ENCODE measurements at regions not wholly inside any gene's neighbourhood (a gene's known extent, or its start where the extent isn't known, plus 50 kb on each side); places are given as distances from the start of the nearest gene placed in this dataset.

DNA sequence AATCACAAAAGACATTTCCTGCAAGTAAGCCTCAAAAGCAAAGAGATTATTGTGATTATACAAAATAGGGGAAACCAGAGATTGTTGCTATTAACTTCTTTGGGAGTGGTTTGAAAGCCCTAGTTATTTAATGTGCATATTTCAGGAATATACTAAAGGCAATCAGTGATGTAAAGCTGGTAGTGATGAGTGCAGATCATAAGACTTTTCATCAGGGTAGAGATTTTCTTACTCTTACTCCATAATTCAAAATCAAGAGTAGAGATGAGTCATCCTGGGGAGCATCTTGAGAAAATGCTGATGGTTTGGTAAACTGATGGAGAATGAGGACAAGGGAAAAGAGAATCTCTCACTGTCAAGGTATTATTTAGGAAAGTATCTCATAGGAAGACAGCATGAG lies 309.5 kb downstream of the FBXO15 start (continued):
- TF ChIP-seq ASH2L (IDR thresholded peaks at IDR 0.05; ENCODE audit: borderline replicate concordance, low read depth) (no peak), TCF12 (IDR thresholded peaks at IDR 0.05; ENCODE audit: low read depth, low read length) (no peak), SMAD5 (IDR thresholded peaks at IDR 0.05; ENCODE audit: low read depth) (no peak), CBX3 (IDR thresholded peaks at IDR 0.05; ENCODE audit: borderline replicate concordance, low read depth) (no peak), ZNF622 (IDR thresholded peaks at IDR 0.05) (no peak), YY1 (IDR thresholded peaks at IDR 0.05; ENCODE audit: low read depth, low read length) (no peak), NFYA (IDR thresholded peaks at IDR 0.05; ENCODE audit: borderline replicate concordance, low read depth, low read length) (no peak), RB1 (IDR thresholded peaks at IDR 0.05; ENCODE audit: borderline replicate concordance) (no peak)

GRCh38 chr18:73835656-73836364 lies 311.8 kb downstream of the FBXO15 start:
- Histone ChIP-seq H3K79me2 (ENCODE audit: control insufficient read depth, insufficient read depth, low read length) (no peaks in the 10 kb centered on the region), H3K4me1 (ENCODE audit: control insufficient read depth, insufficient read depth, low read length) (no peaks in the 10 kb centered on the region), H3K27ac (ENCODE audit: control insufficient read depth, insufficient read depth) (no peak overlapping the region), H3K9ac (ENCODE audit: control insufficient read depth, insufficient read depth, low read length) (no peak overlapping the region), H2AFZ (ENCODE audit: control insufficient read depth, low read depth, low read length) (no peak overlapping the region), H4K20me1 (ENCODE audit: control insufficient read depth, insufficient read depth) (no peaks in the 10 kb centered on the region), H3K36me3 (ENCODE audit: control insufficient read depth in 2 of 2, insufficient read depth in 2 of 2, low read length in 1 of 2) (no peaks in the 10 kb centered on the region), H3K27me3 (replicated peaks in 1 of 2; ENCODE audit: control insufficient read depth in 2 of 2, insufficient read depth in 2 of 2, low read length in 1 of 2) (no peaks in the 10 kb centered on the region), H3K4me2 (ENCODE audit: control insufficient read depth, insufficient read depth) (no peak overlapping the region), H3K9me3 (replicated peaks; ENCODE audit: control insufficient read depth, insufficient read depth, low read length) (no peaks in the 10 kb centered on the region), H3K4me3 (no peak overlapping the region)
- WGBS (ENCODE audit: insufficient coverage, insufficient replicate concordance, low lambda C conversion rate, missing lambda C conversion rate), result 42% methylated on average over 8 of the region's 8 CpGs
- RAD21 ChIA-PET (ENCODE audit: unreplicated experiment), result no interaction called here
- in situ Hi-C loops (cut with MboI), result loop anchor here (5.0 kb wide), 1 partner anchor 1074 kb away; no protein-coding TSS in a partner anchor
- DNase-seq (ENCODE audit: low read depth, low spot score), result no peak
- SMC1A ChIA-PET (ENCODE audit: uncharacterized antibody, unreplicated experiment), result no interaction called here
- intact Hi-C loops (cut with micrococcal nuclease; ENCODE audit: unreplicated experiment), result no loop called here
- CTCF ChIA-PET, result no interaction called here
- no peak for FAIRE-seq
- no peak for ATAC-seq
- no TSS peak for BruUV-seq (replicated peaks)
- TF ChIP-seq SMARCA5 (IDR thresholded peaks at IDR 0.05) (no peak), KLF5 (IDR thresholded peaks at IDR 0.05; ENCODE audit: partially characterized antibody) (no peak), JUNB (IDR thresholded peaks at IDR 0.05) (no peak), POLR2AphosphoS2 (IDR thresholded peaks at IDR 0.05; ENCODE audit: low read depth, low read length) (no peak), RBBP5 (conservative IDR thresholded peaks at IDR 0.05) (no peak), EP300 (IDR thresholded peaks at IDR 0.05; ENCODE audit: borderline replicate concordance in 1 of 2, control insufficient read depth in 1 of 2, low read depth in 2 of 2, low read length in 2 of 2) (no peak), BHLHE40 (IDR thresholded peaks at IDR 0.05; ENCODE audit: borderline replicate concordance in 1 of 2, low read depth in 2 of 2, low read length in 1 of 2) (no peak)
- POLR2A ChIA-PET, result interaction anchor here (0.6 kb wide), 1 partner anchor 258 kb away, joined by 3 read pairs; no protein-coding TSS in a partner anchor
